Islet precursor cell (in vitro differentiated cells): ENCODE measurements at regions not wholly inside any gene's neighbourhood (a gene's known extent, or its start where the extent isn't known, plus 50 kb on each side); places are given as distances from the start of the nearest gene placed in this dataset.

Source experiments
- DNase-seq: peaks from one replicate; pipeline ENCODE4 v3.0.0-alpha.2; 2018

DNA sequence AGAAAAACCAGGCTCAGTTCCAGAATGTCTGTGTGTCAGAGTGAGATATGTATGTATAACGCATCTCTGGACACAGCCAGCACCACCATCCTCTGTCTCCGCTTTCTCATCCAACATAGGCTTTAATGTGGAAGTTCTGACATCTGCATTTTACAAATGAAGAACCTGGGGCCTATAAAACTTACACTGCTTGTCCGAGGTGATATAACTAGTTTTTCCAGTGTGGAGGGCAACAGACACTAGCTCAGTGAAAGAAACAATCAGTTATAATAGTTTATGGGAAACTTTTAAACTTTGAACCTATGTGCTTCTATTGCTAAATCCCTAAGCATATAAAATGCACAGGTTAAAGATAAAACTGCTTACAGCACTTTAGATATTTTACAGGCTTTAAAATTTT, 208.7 kb downstream of the CRPPA start:
- DNase-seq, result no peak

DNA sequence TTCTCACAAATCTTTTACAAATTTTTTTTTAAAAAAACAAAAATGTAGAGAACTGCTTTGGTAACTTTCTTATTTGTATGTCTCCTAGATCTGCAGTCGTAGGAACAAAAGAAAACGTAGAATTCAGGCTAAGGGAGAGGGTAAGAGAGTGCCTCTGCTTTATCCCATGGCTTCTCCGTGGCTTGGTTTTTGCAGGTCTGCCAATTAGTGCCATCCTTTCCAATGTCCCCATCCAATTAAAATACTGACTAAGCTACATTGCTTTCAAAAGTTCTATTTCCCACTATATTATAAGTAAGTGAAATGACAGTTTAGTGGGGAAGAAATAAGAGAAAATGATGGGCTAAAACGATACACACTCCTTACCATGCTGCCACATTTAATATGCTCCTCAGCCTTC, 209.3 kb downstream of the CRPPA start:
- no peak for DNase-seq

DNA sequence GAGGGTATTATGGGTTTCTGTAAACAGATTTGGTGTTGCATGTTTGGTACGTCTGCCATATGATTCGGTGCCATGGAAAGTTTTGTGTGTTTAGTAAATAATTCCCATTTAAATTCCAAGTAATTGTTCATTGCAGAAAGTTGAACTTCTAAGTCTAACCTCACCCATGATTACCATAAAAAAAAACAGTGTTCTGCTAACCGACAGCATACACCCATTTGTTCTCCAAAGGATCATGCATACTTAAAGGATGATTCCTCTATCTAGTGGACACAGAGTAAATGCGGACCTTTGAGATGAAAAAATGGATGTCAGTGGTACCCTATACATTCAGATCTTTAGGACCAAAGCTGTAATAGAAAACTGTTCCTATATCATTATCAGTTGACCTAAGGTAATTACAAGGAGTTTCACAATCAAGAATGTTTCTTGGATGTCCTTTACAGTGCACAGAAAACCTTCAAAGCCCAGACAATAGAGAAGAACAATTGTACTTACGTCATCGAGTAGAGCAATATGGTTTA, 209.9 kb downstream of the CRPPA start:
- no peak for DNase-seq

DNA sequence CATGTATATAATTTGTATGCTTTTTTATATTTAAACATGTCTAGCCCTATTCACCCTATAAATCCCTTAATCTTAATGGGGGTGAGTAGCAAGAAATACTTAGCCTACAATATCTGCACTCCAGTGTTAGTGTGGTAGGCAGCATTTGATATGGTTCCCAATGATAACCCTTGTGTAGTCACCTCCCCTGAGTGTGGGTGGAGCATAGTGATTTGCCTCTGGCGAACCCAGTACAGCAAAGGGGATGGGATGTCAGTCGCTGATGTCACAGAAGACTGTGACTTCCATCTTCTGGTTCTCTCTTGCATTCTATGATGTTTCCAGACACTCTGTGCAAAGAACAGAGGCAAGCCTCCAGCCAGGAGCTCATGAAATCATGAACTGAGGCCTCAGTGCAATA, 211.2 kb downstream of the CRPPA start:
- no peak for DNase-seq

DNA sequence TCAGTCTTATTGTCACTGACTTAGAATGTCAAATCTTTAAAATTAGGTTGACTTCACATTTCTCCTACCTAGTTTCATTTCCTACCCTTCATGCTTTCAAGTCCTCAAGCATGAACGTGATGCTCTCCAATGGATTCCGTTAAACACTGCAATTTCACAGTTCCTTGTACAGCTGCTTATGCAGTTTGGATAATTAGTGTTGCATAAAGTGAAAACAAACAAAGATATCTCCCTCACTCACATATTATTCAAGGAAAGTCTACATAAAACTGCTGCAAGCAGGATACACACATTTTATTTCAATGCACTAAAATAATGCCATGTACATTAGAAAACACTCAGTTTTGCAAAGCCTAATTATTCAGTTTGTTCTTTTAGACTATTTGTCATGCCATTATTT, 214.0 kb downstream of the CRPPA start:
- no peak for DNase-seq

DNA sequence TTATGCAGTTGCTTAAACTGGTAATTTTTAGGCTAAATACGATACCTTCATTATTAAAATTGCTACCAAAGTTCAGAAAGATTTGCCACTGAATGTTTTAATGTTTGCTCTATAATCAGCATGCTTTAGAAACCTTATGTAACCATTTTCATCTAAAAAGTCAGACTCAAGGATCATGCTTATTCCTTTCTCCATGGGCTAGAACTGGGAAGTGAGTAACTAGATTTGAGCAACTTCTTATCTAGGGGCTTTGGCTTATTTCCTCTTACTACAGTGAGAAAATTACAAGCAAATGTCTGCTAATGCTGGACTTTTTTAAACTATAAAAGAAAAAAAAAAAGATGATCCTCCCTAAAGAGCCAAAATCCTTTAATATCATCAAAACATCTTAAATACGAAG, 215.9 kb downstream of the CRPPA start:
- DNase-seq, result no peak

DNA sequence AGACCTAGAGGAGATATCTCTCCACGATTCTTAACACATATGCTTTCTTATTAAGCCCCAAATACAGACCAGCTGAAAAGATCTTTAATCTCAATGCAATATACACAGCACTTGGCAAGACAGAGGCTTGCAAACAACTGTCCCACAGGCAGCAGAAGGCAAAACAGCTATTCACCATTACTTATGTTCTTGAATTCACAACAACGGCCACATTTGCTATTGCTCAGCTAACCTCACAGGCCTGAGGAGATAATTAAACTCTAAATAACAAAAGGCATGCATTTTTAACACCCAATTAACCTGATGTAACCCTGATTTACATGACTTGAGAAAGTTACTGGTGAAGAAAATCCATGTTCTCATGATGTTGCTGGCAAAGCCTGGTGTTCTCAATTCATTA, 216.4 kb downstream of the CRPPA start:
- DNase-seq, result no peak

DNA sequence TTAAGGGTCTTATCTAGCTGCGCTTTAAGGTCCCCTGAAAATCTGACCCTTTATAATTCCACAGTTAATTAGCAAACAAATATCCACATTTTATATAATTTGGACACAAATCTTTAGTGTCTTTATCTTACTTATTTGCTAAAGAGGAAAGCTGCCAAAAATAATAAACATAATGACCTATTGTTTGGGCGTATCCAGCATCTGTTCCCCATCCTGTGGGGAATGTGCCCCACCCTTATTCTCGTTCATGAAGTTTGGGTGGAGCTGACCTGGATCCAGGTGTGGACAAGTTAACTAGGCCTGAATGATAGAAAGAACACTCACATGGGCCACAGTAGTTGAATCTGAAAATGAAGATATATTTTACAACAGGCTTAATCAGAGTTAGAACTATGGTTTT, 218.3 kb downstream of the CRPPA start:
- DNase-seq, result no peak

DNA sequence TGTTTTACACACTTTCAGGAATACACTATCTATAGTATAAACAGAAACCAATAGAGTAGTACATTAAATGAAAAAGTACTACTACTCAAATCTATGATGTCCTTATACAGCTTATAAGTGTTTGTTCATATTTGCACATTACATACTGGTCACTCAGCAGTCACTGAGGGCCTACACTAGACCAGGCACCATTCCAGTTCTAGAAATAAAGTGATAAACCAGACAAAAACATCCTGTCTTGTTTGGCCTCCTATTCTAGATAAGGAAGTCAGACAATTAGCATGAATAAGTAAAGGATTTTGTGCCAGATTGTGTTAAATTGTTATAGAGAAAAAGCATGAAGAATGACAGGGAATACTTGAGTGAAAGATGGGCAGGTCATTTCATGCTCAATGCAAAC, 219.0 kb downstream of the CRPPA start:
- no peak for DNase-seq

DNA sequence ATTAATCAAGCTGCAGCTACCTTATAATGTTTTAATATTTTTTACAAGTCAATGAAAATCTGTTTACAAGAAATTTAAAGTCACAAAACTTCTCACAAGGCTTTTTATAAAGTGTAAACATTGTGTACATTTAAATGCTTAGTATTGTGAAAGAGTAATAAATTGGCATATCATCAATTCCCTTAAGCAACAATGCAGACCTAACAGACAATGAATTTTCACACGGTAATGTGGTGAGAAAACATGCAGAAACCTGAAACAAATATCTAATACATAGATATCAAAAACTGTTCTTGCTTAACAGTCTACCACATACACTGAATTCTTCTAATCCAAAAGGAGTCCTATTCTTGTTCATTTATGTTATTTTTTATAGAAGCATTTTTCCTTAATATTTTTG, 220.7 kb downstream of the CRPPA start:
- DNase-seq, result no peak

DNA sequence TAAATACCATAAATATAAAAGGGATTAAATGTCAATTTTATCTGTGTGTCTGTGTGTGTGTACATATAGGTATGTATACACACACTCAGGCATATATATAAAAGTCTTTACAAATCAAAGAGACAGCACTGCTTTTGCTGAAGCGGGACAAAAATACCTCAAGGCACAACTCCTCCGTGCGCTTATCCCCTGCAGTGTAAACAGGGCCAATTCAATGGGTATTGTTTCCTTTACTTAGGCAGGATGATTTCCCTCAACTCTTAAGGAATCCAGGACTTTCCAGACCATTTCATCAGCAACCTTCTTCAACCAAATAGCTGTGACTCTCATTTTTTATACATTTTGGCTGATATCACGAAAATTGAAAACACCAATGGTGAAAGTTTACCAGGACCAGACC, 227.7 kb downstream of the CRPPA start:
- DNase-seq, result no peak

DNA sequence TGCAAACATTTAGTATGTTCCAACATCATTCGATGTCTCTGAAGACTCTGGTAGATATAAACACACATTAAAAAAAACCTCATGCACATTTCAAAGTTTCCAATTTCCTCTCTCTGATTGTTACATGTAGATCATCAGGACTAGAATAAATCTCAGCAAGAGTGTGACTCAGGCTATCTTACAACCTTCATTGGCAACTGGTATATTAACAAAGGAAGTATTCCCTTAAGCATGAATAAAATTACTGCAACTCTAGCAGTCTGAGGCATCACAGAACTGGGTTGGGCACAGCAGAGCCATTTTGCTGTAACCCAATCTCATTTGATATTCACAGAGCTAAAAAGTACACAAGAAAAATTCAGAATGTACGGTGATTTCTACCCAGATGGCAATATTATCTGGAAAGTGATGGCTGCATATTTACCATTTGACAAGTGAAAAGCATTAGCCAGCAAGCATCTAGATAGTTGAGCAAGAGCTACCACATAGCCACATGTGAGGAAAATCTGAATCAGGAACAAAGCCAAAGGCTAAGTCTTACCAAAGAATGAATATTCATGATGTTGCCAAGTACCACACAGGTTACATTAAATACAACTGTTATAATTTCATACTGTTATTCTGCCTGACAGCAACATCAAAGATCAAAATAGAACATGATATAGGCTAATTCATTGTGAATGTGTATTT, 232.2 kb downstream of the CRPPA start:
- no peak for DNase-seq

DNA sequence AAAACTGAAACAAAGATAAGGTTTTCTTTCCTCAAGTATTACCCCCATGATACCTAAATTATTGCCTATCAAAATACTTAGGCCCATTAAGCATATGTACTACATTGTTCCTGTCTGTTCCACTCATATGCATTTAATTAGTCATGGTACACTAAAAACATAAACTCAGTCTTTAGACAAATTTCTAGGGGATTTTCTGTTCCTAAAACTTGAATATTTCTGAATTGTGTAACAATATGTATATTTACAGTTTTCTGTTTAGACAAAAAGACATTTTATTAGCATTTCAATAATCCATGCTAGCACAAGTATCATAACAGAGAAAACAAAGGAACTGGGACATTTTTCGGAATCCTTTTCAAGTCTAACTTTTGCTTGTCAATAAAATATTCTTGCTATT, 234.2 kb downstream of the CRPPA start:
- DNase-seq, result no peak

DNA sequence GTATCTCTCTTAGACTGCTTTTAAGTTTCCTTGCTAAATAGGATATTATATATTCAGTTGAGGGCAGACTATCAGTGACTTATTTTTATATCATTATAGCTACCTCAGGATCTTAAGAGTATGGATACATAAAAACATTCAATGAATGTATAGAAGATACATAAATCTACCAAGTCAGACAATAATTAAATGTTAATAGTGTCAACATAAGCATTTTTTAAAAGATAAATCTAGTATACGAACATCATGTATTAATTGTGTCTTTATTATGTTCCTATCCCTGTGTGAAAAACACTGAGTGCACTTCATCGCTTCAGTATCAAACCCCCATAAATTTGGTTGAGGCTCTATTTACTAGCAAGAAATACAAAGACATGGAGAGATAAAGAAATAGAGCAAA, 242.8 kb downstream of the CRPPA start:
- no peak for DNase-seq

DNA sequence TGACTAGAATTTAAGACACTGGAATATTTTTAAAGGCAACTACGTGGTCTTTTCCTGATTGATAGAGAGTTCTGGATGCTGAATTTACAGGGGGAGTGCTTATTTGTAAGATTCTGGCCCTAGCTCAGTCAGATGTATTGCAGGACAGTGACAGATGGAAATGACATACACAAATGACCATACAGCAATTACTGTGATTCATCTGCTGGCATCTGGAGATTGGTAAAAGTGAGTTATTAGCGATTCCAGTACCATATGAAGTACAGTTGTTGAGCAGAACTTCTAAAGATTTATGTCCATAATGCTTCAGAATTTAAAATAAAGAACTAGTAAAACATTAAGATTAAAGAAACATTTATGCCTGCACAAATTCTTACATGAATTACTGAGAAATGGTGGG, 243.2 kb downstream of the CRPPA start:
- no peak for DNase-seq

DNA sequence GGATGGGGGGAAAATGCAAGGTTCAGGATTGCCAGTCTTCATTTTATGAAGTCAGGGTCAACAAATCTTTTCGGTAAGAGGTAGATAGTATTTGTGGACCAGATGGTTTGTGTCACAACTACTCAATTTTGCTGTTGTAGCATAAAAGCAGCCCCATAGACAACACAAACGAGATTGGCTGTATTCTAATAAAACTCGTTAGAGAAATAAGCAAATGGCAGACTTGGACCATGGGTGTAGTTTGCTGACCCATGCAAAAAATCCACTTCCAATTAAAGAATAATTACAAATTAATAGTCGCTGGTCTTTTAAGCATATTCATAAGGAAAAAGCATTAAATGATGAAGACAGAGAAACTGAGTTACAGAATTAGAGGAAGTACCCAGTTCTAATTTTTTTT, 247.1 kb downstream of the CRPPA start:
- no peak for DNase-seq

DNA sequence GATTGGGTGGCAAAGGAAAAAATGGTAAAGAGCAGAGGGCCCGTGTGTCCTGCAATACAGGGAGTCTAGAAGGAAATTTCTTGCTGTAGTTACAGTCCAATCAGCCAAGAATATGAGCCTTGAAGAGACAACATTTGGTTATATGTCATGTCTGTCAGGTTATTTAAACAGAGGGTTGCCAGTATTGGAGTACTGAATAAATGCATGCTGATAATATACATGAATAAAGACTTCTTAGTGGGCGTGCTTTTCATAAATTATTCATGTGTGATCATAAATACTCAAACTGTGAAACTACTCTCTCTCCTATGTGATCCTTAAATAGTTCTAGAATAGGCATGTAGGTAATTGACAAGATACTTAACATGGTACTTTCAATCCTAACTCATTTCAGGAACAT, 249.0 kb downstream of the CRPPA start:
- no peak for DNase-seq

DNA sequence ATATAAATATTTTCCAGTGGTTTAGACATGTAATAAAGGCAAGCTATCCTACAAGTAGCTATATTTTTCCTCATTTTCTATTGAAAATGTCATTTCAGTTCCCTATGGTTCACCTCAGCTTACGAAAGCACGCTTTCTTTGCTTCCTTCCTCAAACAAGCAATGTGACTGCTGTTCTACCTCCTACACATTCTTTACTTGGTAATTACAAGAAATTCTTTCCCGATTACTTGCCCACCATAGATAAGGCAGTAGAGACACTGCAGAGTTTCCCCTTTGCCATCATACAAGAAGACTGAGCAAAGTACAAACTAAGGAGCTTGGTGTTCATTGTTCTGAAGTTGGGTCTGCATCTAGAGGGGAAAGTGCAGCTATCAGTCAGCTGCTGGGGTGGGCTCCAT, 249.4 kb downstream of the CRPPA start:
- no peak for DNase-seq

DNA sequence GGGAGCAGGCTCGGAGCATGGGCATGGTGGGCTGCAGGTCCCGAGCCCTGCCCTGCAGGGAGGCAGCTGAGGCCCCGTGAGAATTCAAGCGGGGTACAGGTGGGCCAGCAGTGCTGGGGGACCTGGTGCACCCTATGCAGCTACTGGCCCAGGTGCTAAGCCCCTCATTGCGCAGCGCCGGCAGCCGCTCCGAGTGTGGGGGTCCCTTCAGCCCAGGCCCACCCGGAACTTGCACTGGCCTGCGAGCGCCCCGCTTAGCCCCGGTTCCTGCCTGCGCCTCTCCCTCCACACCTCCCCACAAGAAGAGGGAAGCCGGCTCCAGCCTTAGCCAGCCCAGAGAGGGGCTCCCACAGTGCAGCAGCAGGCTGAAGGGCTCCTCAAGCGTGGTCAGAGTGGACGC, 250.7 kb downstream of the CRPPA start:
- DNase-seq, result no peak

DNA sequence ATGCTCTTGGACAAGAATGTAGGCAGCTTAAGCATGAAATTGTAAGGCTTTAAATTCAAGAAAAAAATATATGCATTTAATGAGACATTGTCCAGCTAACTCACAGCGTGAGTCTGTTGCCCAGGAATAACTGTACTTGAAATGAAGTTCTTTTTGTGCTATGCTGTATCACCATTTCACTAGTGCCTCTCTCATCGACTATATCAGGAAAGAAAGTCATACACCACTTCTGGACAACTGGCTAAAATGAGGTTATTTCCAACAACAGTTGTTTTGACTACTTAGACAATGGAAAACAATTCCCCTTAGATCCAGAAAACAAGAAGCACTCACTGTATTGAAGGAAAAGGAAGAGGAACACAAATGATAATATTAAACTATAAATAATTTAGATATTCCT, 251.8 kb downstream of the CRPPA start:
- DNase-seq, result no peak

DNA sequence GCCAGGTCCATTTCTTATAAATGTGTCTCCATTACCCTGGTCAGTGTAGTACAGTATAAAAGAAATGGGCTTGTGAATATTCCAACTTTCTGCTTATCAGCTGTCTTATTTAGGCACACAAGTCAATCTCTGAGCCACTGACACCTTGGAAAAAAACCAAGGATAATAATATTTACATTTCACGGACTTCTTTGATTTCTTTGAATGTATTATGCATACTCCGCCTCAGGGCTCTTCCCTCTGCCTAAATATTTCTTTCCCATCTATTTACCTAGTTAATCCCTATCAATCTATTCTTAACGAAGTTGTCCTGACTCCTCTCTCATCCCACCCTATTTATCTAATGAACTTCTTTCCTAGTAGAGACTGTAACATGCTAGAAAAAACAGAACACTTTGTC, 253.8 kb downstream of the CRPPA start:
- DNase-seq, result no peak

DNA sequence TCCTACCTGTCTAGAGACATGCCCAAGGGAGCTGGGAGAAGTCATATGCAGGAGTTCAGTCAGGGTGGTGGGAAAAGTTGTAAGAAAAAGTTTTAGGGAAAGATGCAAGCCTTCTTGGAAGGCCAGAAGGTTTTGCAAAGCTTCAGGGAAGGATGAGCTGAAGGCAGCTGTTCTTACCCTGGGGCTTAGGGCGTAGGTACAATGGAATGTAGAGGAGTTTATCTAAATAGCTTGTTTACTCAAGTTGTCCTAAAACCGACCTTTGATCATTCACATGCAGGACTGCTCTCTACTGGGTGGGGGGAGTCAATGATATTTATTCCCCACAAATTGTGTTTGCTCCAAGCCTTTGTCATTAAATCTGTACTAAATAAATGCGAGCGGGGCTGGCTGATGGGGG, 277.0 kb downstream of the CRPPA start:
- DNase-seq, result no peak

DNA sequence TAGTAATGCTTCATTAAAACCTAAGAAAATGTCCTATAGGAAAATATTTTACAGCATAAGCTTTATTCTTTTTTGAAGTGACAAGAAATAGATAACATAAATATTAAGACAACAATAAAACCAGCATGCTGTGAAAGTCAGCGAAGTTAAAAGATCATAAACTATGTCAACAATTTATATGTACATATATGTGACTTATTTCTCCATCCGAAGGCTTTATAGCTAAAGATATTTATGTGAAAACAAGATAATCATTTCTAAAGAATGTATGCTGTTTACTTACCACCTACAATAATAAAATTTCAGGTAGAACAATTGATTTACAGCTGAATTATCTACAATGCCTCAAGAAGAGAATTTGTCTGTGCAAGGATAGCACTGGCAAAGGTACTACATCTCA, 283.4 kb downstream of the CRPPA start:
- no peak for DNase-seq

DNA sequence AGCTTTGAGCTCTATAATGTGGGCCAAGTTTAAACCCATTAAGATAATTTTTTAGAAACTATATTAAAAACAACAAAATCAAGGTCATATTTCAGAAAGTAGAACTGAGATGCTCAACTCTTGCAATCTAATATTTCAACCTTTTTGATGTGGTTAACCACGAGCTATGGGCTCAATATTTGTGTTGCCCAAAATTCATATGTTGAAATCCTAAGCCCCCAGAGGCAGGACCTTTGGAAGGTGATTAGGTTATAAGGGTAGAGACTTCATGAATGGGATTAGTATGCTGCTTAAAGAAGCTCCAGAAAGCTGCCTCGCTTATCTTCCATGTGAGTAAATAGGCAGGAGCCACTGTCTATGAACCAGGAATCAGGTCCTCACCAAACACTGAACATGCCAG, 284.4 kb downstream of the CRPPA start:
- no peak for DNase-seq

DNA sequence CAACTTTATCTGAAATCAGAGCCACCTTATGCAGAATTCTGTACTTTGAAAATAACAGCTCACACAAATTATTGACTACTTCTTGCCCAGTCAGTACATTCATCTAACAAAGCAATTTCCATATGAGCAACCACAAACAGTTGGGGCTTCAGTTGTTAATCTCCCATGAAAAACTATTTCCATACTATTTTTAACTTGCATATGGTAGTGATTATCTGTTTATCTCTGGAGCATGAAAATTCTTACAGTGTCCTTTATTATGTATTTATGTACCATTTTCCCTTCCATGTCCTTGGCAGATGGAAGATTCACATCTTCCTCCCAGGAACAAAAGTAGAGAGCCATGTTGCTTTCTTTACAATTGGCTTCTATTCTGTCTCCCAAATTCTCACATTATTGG, 285.7 kb downstream of the CRPPA start:
- no peak for DNase-seq
